Thyroid gland (tissue), 4 donors: ENCODE measurements at regions not wholly inside any gene's neighbourhood (a gene's known extent, or its start where the extent isn't known, plus 50 kb on each side); places are given as distances from the start of the nearest gene placed in this dataset.

Experiments
- DNase-seq, 2 donors: peaks; one replicate each; pipeline ENCODE4 v3.0.0-alpha.2; 2019
- H3K27ac ChIP-seq, 3 donors: fragments of 200-600 bp; sonication (generic); 1 replicate in 2 of 3; 2 replicates in 1 of 3; pipeline ENCODE4 v1.5.1; 2016 to 2019; ENCODE audit warnings: mild to moderate bottlenecking in 1 of 3, moderate library complexity in 1 of 3
- H3K27me3 ChIP-seq: fragments of 200-600 bp; sonication (generic); one replicate; pipeline ENCODE4 v1.5.1; 2019
- H3K36me3 ChIP-seq, 2 donors: fragments of 200-600 bp; sonication (generic); one replicate each; pipeline ENCODE4 v1.5.1; 2016 to 2019
- H3K4me1 ChIP-seq, 2 donors: fragments of 200-600 bp; sonication (generic); one replicate each; pipeline ENCODE4 v1.5.1; 2017 to 2019
- H3K4me3 ChIP-seq, 3 donors: fragments of 200-600 bp; sonication (generic); replicated peaks in 1 of 3; 1 replicate in 2 of 3; 2 replicates in 1 of 3; pipeline ENCODE4 v1.5.1; 2016; ENCODE audit warnings: mild to moderate bottlenecking in 1 of 3
- H3K9me3 ChIP-seq: fragments of 200-600 bp; sonication (generic); one replicate; pipeline ENCODE4 v1.5.1; 2017
- POLR2A ChIP-seq, 2 donors: fragments of 450-650 bp; IDR thresholded peaks; one replicate each; pipeline ENCODE4 v1.6.1; 2017; ENCODE audit warnings: antibody characterized with exemption in 2 of 2, mild to moderate bottlenecking in 2 of 2, moderate library complexity in 1 of 2
- WGBS, 2 donors: methylation state at CpG; one replicate each; pipeline ENCODE4 v1.1.5; 2017; 5-methylcytosine and 5-hydroxymethylcytosine counted together
- intact Hi-C: fragments of 100-400 bp; cut with DNase I; formaldehyde crosslinking; loops from one replicate; pipeline ENCODE4 v1.15.1; 2023
- TF ChIP-seq, protein P1 (sequence below), 6 experiments: fragments of 200-600 bp in 3 of 6; fragments of 450-650 bp in 3 of 6; sonication (generic) in 3 of 6; IDR thresholded peaks; one replicate each; pipeline ENCODE4 v1.5.1; 2016 to 2019; ENCODE audit warnings: antibody characterized with exemption in 6 of 6, mild to moderate bottlenecking in 2 of 6, inconsistent platforms in 1 of 6, moderate library complexity in 1 of 6

DNA sequence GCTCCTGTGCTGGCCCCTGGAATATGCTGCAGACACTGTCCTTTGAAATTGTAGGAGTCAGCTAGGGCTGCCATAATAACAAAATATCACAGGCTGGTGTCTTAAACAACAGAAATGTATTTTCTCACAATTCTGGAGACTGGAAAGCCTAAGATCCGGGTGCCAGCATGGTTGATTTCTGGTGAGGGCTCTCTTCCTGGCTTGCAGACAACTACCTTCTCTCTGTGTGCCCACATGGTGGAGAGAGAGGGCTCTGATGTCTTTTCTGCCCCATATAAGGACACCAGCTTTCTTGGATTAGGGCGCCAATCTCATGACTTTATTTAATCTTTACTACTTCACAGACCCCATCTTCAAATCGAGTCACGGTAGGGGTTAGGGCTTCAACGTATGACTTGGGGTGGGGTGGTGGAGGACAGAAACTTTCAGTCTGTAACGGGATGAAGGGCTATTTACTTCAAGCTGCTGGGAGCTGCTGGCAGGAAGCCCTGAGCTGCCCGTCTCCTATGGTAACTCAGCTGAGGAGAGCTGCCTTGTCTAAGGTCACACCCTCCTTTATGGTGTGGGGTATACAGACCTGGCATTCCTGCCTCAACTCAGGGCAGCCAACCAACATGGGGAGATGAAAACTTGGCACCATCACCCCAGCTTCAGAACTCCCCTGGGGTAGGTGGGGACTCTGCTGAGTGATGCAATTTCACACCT lies 142.9 kb upstream of the ZBED5 start:
- Histone ChIP-seq H3K27ac (no peak overlapping the region), H3K36me3 (no peaks in the 10 kb centered on the region), H3K27me3 (no peaks in the 10 kb centered on the region), H3K4me1 (no peaks in the 10 kb centered on the region), H3K9me3 (no peaks in the 10 kb centered on the region), H3K4me3 (no peak overlapping the region)
- intact Hi-C loops = no loop called here
- TF ChIP-seq, protein P1, sequence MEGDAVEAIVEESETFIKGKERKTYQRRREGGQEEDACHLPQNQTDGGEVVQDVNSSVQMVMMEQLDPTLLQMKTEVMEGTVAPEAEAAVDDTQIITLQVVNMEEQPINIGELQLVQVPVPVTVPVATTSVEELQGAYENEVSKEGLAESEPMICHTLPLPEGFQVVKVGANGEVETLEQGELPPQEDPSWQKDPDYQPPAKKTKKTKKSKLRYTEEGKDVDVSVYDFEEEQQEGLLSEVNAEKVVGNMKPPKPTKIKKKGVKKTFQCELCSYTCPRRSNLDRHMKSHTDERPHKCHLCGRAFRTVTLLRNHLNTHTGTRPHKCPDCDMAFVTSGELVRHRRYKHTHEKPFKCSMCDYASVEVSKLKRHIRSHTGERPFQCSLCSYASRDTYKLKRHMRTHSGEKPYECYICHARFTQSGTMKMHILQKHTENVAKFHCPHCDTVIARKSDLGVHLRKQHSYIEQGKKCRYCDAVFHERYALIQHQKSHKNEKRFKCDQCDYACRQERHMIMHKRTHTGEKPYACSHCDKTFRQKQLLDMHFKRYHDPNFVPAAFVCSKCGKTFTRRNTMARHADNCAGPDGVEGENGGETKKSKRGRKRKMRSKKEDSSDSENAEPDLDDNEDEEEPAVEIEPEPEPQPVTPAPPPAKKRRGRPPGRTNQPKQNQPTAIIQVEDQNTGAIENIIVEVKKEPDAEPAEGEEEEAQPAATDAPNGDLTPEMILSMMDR (IDR thresholded peaks at IDR 0.05) = no peak
- TF ChIP-seq POLR2A (IDR thresholded peaks at IDR 0.05) = no peak
- peak; percentile 17 to 25 for DNase-seq
- 54 to 58% methylated on average over 6 to 7 of the region's 7 CpGs for WGBS, 2 donors

DNA sequence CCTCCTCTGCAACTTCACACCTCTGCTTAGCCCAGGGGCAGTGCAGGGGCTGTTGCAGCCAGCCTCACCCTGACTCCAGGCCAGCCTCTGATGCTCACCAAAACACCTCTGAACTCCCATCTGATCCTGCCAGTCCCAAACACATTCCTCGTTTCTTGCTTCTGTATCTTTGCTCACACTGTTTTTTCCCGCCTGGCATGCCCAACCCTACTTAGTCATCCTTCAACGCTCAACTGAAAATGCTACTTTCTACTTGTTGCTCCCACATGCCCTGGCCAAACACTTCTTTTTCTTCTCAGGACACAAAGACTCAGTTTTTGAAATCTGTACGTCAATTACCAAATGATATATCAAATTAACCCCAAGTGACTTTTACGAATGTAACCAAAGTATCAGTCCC lies 140.8 kb upstream of the ZBED5 start:
- TF ChIP-seq, protein P1 (IDR thresholded peaks at IDR 0.05) = no peak
- no peak for TF ChIP-seq POLR2A (IDR thresholded peaks at IDR 0.05)
- no peaks in the 10 kb centered on the region for H3K27me3 ChIP-seq
- DNase-seq = peak; percentile 25 to 38
- H3K4me1 ChIP-seq = no peaks in the 10 kb centered on the region
- H3K9me3 ChIP-seq = no peaks in the 10 kb centered on the region
- intact Hi-C loops = no loop called here
- H3K27ac ChIP-seq = no peak overlapping the region
- no peak overlapping the region for H3K4me3 ChIP-seq
- 47 to 53% methylated on average over 5 of the region's 5 CpGs for WGBS, 2 donors
- H3K36me3 ChIP-seq = no peaks in the 10 kb centered on the region

DNA sequence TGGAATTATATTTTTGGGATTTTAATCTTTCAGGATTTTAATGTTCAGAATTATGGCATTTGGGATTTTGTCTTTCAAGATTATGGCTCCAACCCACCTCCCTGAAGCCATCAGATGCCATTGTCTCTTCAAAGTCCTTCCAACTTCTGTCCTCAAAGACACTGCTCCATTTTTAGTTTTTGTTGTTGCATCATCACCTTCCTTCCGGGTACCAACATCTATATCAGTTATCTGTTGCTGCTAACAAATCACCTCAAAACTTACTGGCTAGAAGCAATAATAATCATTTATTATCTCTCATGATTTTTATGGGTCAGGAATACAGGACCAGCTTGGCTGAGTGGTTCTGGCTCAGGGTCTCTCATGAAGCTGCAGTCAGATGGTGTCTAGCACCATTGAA lies 138.8 kb upstream of the ZBED5 start:
- Histone ChIP-seq H3K36me3 (no peaks in the 10 kb centered on the region), H3K4me1 (no peaks in the 10 kb centered on the region), H3K9me3 (no peaks in the 10 kb centered on the region), H3K4me3 (no peak overlapping the region), H3K27me3 (no peaks in the 10 kb centered on the region), H3K27ac (no peak overlapping the region)
- intact Hi-C loops = no loop called here
- TF ChIP-seq, protein P1 (IDR thresholded peaks at IDR 0.05) = no peak
- TF ChIP-seq POLR2A (IDR thresholded peaks at IDR 0.05) = no peak
- no peak for DNase-seq
- 41 to 96% methylated on average over 1 of the region's 1 CpG for WGBS, 2 donors

DNA sequence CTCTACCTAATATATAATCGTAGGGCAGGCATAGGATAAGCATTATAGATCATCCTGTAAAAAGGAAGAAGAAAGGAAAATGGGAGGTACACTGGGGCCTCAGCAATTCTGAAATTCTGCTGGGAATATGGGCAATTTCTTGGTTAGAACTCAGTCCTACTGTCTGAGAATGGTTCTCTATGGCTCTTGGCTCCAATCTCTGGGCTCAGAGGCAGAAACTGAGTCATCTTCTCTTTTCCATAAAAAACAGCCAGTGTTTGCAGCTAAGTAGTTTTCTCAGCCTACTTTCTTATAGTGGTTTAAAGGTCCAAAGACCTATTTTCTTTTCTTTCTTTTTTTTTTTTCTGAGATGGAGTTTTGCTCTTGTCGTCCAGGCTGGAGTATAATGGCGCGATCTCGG lies 135.8 kb upstream of the ZBED5 start:
- no peak for TF ChIP-seq POLR2A (IDR thresholded peaks at IDR 0.05)
- TF ChIP-seq, protein P1 (IDR thresholded peaks at IDR 0.05) = no peak
- no peak for DNase-seq
- H3K36me3 ChIP-seq = no peaks in the 10 kb centered on the region
- no peaks in the 10 kb centered on the region for H3K4me1 ChIP-seq
- 96 to 98% methylated on average over 5 of the region's 5 CpGs for WGBS, 2 donors
- no peaks in the 10 kb centered on the region for H3K9me3 ChIP-seq
- no peaks in the 10 kb centered on the region for H3K27me3 ChIP-seq
- no peak overlapping the region for H3K27ac ChIP-seq
- H3K4me3 ChIP-seq = no peak overlapping the region
- intact Hi-C loops = no loop called here

DNA sequence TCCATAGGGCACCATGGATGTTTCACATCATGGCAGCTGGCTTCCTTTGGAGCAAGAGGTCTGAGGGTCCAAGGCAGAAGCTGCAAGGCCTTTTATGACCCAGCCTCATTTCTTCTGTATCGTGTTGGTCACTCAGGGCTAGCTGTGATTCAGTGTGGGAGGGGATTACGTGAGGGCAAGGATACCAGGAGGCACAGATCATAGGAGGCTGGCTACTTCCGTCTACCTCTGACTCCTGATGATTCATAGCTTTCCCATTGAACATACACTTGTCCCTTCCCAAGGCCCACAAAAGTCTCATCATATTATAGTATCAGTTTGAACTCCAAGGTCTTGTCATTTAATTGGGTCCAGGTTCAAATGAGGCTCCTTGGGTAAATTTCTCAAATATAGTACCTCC lies 135.3 kb upstream of the ZBED5 start:
- TF ChIP-seq POLR2A (IDR thresholded peaks at IDR 0.05) = no peak
- TF ChIP-seq, protein P1 (IDR thresholded peaks at IDR 0.05) = no peak
- Histone ChIP-seq H3K27me3 (no peaks in the 10 kb centered on the region), H3K4me1 (no peaks in the 10 kb centered on the region), H3K4me3 (no peak overlapping the region), H3K27ac (no peak overlapping the region), H3K36me3 (no peaks in the 10 kb centered on the region), H3K9me3 (no peaks in the 10 kb centered on the region)
- intact Hi-C loops = no loop called here
- DNase-seq = no peak
- 82 to 94% methylated on average over 3 of the region's 3 CpGs for WGBS, 2 donors
